Astrocyte of the spinal cord (primary cell): ENCODE measurements at regions not wholly inside any gene's neighbourhood (a gene's known extent, or its start where the extent isn't known, plus 50 kb on each side); places are given as distances from the start of the nearest gene placed in this dataset.

Experiments
- DNase-seq: peaks from one replicate; pipeline ENCODE4 v3.0.0; 2011; ENCODE audit warnings: low read depth, low spot score
- H3K4me3 ChIP-seq: 2 replicates; pipeline ENCODE4 v1.5.1; 2011; ENCODE audit warnings: low read depth, mild to moderate bottlenecking, low read length, moderate library complexity
- in situ Hi-C: cut with HindIII; loops from 2 replicates; pipeline ENCODE4 v1.10.0; 2017; ENCODE audit warnings: low sequenced_read_pairs
- TF ChIP-seq, protein P1 (sequence below): IDR thresholded peaks from 2 replicates; pipeline ENCODE4 v1.5.1; 2012; ENCODE audit warnings: low read depth, mild to moderate bottlenecking, low read length, inconsistent platforms

DNA sequence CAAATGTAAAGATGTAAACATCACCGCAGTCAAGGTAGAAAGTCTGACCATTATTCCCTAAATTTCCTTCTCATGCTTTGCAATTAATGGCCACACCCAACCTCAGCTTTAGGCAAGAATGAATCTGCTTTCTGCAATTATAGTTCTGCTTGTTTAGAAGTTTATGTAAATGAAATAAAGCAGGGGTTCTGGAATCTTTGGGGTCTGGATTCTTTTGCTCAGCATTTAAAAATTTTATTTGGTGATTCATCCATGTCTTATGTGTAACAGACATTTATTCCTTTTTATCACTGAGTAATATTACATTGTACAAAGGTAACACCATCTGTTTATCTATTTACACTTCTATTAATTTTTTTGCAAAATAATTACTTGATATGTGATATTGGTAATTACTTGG, 613.6 kb downstream of the UTRN start:
- no peak for DNase-seq
- in situ Hi-C loops: no loop called here
- no peak overlapping the region for H3K4me3 ChIP-seq
- TF ChIP-seq, protein P1, sequence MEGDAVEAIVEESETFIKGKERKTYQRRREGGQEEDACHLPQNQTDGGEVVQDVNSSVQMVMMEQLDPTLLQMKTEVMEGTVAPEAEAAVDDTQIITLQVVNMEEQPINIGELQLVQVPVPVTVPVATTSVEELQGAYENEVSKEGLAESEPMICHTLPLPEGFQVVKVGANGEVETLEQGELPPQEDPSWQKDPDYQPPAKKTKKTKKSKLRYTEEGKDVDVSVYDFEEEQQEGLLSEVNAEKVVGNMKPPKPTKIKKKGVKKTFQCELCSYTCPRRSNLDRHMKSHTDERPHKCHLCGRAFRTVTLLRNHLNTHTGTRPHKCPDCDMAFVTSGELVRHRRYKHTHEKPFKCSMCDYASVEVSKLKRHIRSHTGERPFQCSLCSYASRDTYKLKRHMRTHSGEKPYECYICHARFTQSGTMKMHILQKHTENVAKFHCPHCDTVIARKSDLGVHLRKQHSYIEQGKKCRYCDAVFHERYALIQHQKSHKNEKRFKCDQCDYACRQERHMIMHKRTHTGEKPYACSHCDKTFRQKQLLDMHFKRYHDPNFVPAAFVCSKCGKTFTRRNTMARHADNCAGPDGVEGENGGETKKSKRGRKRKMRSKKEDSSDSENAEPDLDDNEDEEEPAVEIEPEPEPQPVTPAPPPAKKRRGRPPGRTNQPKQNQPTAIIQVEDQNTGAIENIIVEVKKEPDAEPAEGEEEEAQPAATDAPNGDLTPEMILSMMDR: no peak

DNA sequence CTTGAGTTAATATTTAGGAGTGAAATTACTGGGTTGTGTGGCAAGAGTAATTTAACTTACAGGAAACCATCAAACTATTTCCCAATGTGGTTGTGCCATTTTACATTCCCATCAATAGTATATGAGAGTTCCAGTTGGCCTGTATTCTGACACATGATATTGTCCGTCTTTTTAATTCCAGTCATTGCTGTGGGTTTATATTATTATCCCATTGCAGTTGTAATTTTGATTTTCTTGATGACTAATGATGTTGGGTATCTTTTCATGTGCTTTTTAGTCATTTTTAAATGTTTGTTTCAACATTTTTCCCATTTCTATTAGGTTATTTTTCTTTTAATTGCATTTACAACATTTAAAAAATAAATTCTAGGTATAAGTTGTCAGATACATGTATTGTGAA, 614.0 kb downstream of the UTRN start:
- H3K4me3 ChIP-seq: no peak overlapping the region
- DNase-seq: peak; percentile 43
- TF ChIP-seq, protein P1: no peak
- in situ Hi-C loops: no loop called here

DNA sequence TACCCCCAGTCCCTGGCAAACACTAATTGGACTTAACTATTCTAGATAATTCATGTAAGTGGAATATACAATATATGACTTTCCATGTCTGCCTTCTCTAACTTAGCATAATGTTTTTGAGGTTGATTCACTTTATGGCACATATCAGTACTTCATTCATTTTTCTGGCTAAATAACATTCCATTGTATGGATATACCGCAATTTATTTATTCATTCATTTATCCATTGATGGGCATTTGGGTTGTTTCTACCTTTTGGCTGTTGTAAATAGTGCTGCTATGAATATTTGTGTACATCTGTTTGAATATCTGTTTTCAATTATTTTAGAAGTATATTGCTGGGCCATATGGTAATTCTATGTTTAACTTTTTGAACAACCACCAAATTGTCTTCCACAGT, 616.3 kb downstream of the UTRN start:
- in situ Hi-C loops: no loop called here
- TF ChIP-seq, protein P1: no peak
- no peak overlapping the region for H3K4me3 ChIP-seq
- no peak for DNase-seq

DNA sequence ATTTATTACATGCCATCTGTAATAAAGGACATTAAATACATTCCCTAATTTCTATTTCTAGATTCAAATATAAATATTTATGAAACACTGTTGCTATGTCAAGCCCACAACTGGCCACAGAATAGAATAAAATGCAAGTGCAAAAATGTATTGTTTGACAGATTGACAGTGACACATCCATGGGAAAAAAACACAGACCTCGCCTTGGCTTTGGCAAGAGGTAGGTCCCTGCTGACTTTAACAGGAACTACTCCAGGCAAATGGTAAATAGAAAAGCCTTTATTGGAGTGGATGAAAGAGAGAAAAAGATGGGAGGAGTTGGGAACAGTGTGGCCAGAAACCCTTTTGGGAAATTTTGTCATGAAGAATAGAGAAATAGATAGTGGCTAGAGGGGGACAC, 622.9 kb downstream of the UTRN start:
- no peak for DNase-seq
- TF ChIP-seq, protein P1: no peak
- no peak overlapping the region for H3K4me3 ChIP-seq
- in situ Hi-C loops: no loop called here

DNA sequence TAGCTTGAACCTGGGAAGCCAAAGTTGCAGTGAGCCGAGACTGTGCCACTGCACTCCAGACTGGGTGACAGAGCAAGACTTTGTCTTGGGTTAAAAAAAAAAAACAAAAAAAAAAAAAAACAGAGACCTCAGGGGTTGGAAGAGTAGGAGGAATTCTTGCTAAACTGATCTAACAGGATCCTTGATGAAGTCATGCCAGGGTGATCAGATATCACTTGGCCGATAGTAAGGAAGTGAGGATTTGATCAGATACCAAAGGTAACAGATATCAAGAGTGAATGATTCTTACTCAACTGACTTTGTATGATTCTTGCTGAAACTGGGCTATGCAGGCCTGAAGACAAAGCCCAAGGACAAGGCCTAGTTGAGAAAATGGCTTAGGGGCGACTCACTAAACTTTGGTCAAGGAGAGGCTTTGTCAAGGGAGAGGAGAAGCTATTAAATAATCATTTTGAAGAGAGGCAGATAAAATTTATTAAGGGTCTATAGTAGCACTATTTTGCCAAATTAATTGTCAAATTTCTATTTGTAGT, 624.7 kb downstream of the UTRN start:
- in situ Hi-C loops: no loop called here
- no peak for DNase-seq
- TF ChIP-seq, protein P1: no peak
- no peak overlapping the region for H3K4me3 ChIP-seq

DNA sequence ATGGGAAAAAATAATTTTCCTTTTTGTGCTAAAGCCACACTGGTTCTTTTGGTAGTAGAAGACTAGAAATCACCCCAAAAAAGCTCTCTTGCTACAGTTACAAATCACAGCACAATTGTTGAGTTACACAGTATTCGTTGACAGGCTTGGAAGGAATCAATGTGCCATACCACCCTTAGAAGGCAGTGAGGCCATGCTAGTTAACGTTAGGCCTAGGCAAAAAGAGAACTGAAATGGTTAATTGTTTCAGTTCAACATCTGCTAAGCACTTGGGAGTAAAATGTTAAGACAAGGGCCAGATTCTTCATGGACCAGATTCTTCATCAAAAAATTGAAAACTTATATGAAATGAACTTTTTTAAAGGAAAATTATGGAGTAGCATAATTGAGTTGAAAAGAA, 626.2 kb downstream of the UTRN start:
- H3K4me3 ChIP-seq: no peak overlapping the region
- no peak for DNase-seq
- in situ Hi-C loops: no loop called here
- TF ChIP-seq, protein P1: no peak

DNA sequence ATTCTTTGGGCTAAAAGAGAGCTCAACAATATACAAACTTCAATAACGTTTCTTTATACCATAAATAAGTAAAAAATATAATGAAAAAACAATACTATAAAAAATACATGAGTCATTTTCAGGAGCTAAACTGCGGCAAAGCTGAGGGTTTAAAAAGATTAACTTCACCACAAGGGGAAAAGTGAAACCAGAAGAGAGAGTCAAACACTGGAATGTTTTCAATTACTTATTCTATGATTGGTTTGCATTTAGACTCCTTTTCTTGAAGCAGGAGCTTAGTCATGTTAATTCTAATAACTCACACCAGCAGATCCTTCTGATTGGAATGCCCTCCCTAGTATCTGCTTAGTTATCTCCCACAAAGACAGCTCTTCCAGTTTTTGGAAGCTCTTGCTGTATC, 627.3 kb downstream of the UTRN start:
- no peak overlapping the region for H3K4me3 ChIP-seq
- peak; percentile 87 for DNase-seq
- TF ChIP-seq, protein P1: peak; percentile 12
- in situ Hi-C loops: no loop called here
